CD4-positive, alpha-beta T cell treated with Interleukin-4 for 4 hours (primary cell): ENCODE measurements at regions not wholly inside any gene's neighbourhood (a gene's known extent, or its start where the extent isn't known, plus 50 kb on each side); places are given as distances from the start of the nearest gene placed in this dataset.

Experiments
- DNase-seq: peaks from one replicate; pipeline ENCODE4 v3.0.0-alpha.2; 2020

- no peak for DNase-seq
These were observed 256.9 kb downstream of the C16orf95 start for GRCh38 chr16:87060034-87060986.

GRCh38 chr16:87061243-87061920, 255.8 kb downstream of the C16orf95 start:
- no peak for DNase-seq

GRCh38 chr16:87062569-87063442, 254.4 kb downstream of the C16orf95 start:
- DNase-seq: peak; percentile 11

GRCh38 chr16:87063543-87063942, 253.6 kb downstream of the C16orf95 start:
- DNase-seq: no peak

GRCh38 chr16:87064731-87065445, 252.3 kb downstream of the C16orf95 start:
- no peak for DNase-seq

- DNase-seq: no peak
These were observed 251.6 kb downstream of the C16orf95 start for GRCh38 chr16:87065446-87066132.

- DNase-seq: no peak
These were observed 250.8 kb downstream of the C16orf95 start for GRCh38 chr16:87066133-87067002.

GRCh38 chr16:87067003-87067556, 250.1 kb downstream of the C16orf95 start:
- no peak for DNase-seq

GRCh38 chr16:87067836-87068761, 249.1 kb downstream of the C16orf95 start:
- DNase-seq: no peak

- DNase-seq: no peak
These were observed 248.4 kb downstream of the C16orf95 start for GRCh38 chr16:87068762-87069150.

- DNase-seq: no peak
These were observed 246.5 kb downstream of the C16orf95 start for GRCh38 chr16:87070657-87071056.

- DNase-seq: no peak
These were observed 245.1 kb downstream of the C16orf95 start for GRCh38 chr16:87072101-87072500.

- no peak for DNase-seq
These were observed 242.4 kb downstream of the C16orf95 start for GRCh38 chr16:87074641-87075318.

- no peak for DNase-seq
These were observed 241.8 kb downstream of the C16orf95 start for GRCh38 chr16:87075319-87075860.

- DNase-seq: no peak
These were observed 240.8 kb downstream of the C16orf95 start for GRCh38 chr16:87076331-87076949.

- no peak for DNase-seq
These were observed 240.0 kb downstream of the C16orf95 start for GRCh38 chr16:87076950-87077749.

GRCh38 chr16:87077750-87078127, 239.5 kb downstream of the C16orf95 start:
- DNase-seq: no peak
